Loucy (cell line): ENCODE measurements at regions not wholly inside any gene's neighbourhood (a gene's known extent, or its start where the extent isn't known, plus 50 kb on each side); places are given as distances from the start of the nearest gene placed in this dataset.

Experiments
- H2AFZ ChIP-seq: fragments of 200-600 bp; sonication (generic); 2 replicates; pipeline ENCODE4 v1.6.0; 2016; ENCODE audit warnings: antibody characterized with exemption, mild to moderate bottlenecking, low read length, moderate library complexity
- H3F3A ChIP-seq: fragments of 200-600 bp; 2 replicates; pipeline ENCODE4 v1.6.0; 2016; ENCODE audit warnings: antibody characterized with exemption, low read depth, mild to moderate bottlenecking
- H3K27me3 ChIP-seq: fragments of 200-600 bp; sonication (generic); 2 replicates; pipeline ENCODE4 v1.6.1; 2014; ENCODE audit warnings: low read length, mild to moderate bottlenecking; ENCODE audit not compliant: insufficient read depth, poor library complexity, severe bottlenecking
- H3K36me3 ChIP-seq: fragments of 200-600 bp; sonication (generic); 2 replicates; pipeline ENCODE4 v1.6.1; 2016; ENCODE audit warnings: low read length; ENCODE audit not compliant: insufficient read depth
- H3K4me1 ChIP-seq: fragments of 200-600 bp; sonication (generic); 2 replicates; pipeline ENCODE4 v1.5.1; 2014; ENCODE audit warnings: low read length, mild to moderate bottlenecking; ENCODE audit not compliant: insufficient read depth, poor library complexity, severe bottlenecking
- H3K4me2 ChIP-seq: fragments of 200-600 bp; sonication (generic); 2 replicates; pipeline ENCODE4 v1.6.0; 2014; ENCODE audit warnings: antibody characterized with exemption, low read length, low read depth, mild to moderate bottlenecking; ENCODE audit not compliant: poor library complexity, severe bottlenecking
- H3K4me3 ChIP-seq: fragments of 200-600 bp; sonication (generic); 2 replicates; pipeline ENCODE4 v1.5.1; 2014; ENCODE audit warnings: low read length, mild to moderate bottlenecking, mixed read lengths; ENCODE audit not compliant: poor library complexity, severe bottlenecking
- H3K79me2 ChIP-seq: fragments of 200-600 bp; sonication (generic); 2 replicates; pipeline ENCODE4 v1.6.1; 2014; ENCODE audit warnings: low read length; ENCODE audit not compliant: insufficient read depth
- H3K9ac ChIP-seq: fragments of 200-600 bp; sonication (generic); 2 replicates; pipeline ENCODE4 v1.6.0; 2014; ENCODE audit warnings: mild to moderate bottlenecking, low read depth, low read length, moderate library complexity; ENCODE audit not compliant: poor library complexity, severe bottlenecking
- H3K9me2 ChIP-seq: fragments of 200-600 bp; sonication (generic); replicated peaks from 2 replicates; pipeline ENCODE4 v1.6.1; 2016; ENCODE audit warnings: low read depth, low read length, mixed read lengths
- H3K9me3 ChIP-seq: fragments of 200-600 bp; sonication (generic); 2 replicates; pipeline ENCODE4 v1.6.1; 2014; ENCODE audit warnings: mild to moderate bottlenecking, antibody characterized with exemption, low read length, low read depth; ENCODE audit not compliant: insufficient read depth
- H4K20me1 ChIP-seq: fragments of 200-600 bp; sonication (generic); 2 replicates; pipeline ENCODE4 v1.6.0; 2014; ENCODE audit warnings: antibody characterized with exemption, low read length, mild to moderate bottlenecking; ENCODE audit not compliant: insufficient read depth, poor library complexity, severe bottlenecking
- CTCF ChIP-seq: fragments of 200-600 bp; sonication (generic); conservative IDR thresholded peaks from 2 replicates; pipeline ENCODE4 v1.5.1; 2014; ENCODE audit warnings: mild to moderate bottlenecking, antibody characterized with exemption, low read length
- EZH2phosphoT487 ChIP-seq: fragments of 200-600 bp; IDR thresholded peaks from 2 replicates; pipeline ENCODE4 v1.6.1; 2018; ENCODE audit warnings: antibody characterized with exemption, mild to moderate bottlenecking, moderate library complexity, borderline replicate concordance

- no peaks in the 10 kb centered on the region for H3K4me1 ChIP-seq
- no peaks in the 10 kb centered on the region for H3F3A ChIP-seq
- H3K9me3 ChIP-seq: no peaks in the 10 kb centered on the region
- no peak for TF ChIP-seq CTCF
- no peak for TF ChIP-seq EZH2phosphoT487
- no peaks in the 10 kb centered on the region for H4K20me1 ChIP-seq
- H2AFZ ChIP-seq: no peak overlapping the region
- H3K27me3 ChIP-seq: no peaks in the 10 kb centered on the region
- no peak overlapping the region for H3K9ac ChIP-seq
- H3K79me2 ChIP-seq: no peaks in the 10 kb centered on the region
- H3K4me3 ChIP-seq: no peak overlapping the region
- H3K4me2 ChIP-seq: no peak overlapping the region
- H3K9me2 ChIP-seq: no peaks in the 10 kb centered on the region
- H3K36me3 ChIP-seq: no peaks in the 10 kb centered on the region
These were observed 191.0 kb downstream of the C11orf91 start for GRCh38 chr11:33509632-33510031.

GRCh38 chr11:33507967-33508366 lies 192.7 kb downstream of the C11orf91 start:
- TF ChIP-seq EZH2phosphoT487 (no peak), CTCF (no peak)
- no peaks in the 10 kb centered on the region for H3K27me3 ChIP-seq
- no peak overlapping the region for H3K9ac ChIP-seq
- no peaks in the 10 kb centered on the region for H3K36me3 ChIP-seq
- no peaks in the 10 kb centered on the region for H3K4me1 ChIP-seq
- H3F3A ChIP-seq: no peaks in the 10 kb centered on the region
- H3K4me3 ChIP-seq: no peak overlapping the region
- H3K9me2 ChIP-seq: no peaks in the 10 kb centered on the region
- H2AFZ ChIP-seq: no peak overlapping the region
- H3K79me2 ChIP-seq: no peaks in the 10 kb centered on the region
- H4K20me1 ChIP-seq: no peaks in the 10 kb centered on the region
- no peaks in the 10 kb centered on the region for H3K9me3 ChIP-seq
- no peak overlapping the region for H3K4me2 ChIP-seq

- no peak overlapping the region for H2AFZ ChIP-seq
- no peak overlapping the region for H3K4me2 ChIP-seq
- TF ChIP-seq EZH2phosphoT487 (no peak), CTCF (no peak)
- H3F3A ChIP-seq: no peaks in the 10 kb centered on the region
- no peaks in the 10 kb centered on the region for H3K79me2 ChIP-seq
- no peaks in the 10 kb centered on the region for H3K4me1 ChIP-seq
- no peak overlapping the region for H3K9ac ChIP-seq
- H3K9me3 ChIP-seq: no peaks in the 10 kb centered on the region
- H3K36me3 ChIP-seq: no peaks in the 10 kb centered on the region
- no peaks in the 10 kb centered on the region for H3K27me3 ChIP-seq
- no peaks in the 10 kb centered on the region for H4K20me1 ChIP-seq
- H3K4me3 ChIP-seq: no peak overlapping the region
- H3K9me2 ChIP-seq: no peaks in the 10 kb centered on the region
These were observed 193.3 kb downstream of the C11orf91 start for GRCh38 chr11:33507356-33507755.
